ENCODE measurements at regions not wholly inside any gene's neighbourhood (a gene's known extent, or its start where the extent isn't known, plus 50 kb on each side); places are given as distances from the start of the nearest gene placed in this dataset.

DNA sequence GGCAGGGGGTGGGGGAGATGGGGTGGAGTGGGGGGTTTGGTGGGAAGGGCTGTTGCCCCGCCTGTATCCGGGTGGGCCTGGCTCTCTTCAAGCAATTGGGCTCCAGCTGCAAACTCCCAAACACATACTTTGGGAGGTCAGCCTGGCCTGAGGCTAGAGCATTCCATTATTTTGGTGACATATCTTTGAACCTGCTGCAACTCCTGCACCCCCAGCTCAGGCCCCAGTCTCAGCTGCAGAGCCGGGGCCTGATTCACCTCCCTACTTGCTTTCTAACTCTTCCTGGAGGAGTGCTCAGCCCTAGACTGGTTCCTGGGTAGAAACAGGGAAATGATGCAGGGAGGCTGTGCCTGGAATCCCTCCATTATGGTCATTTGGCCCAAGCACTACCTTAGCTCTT is 140.8 kb upstream of the PRR23C start:
- TF ChIP-seq, protein P1, sequence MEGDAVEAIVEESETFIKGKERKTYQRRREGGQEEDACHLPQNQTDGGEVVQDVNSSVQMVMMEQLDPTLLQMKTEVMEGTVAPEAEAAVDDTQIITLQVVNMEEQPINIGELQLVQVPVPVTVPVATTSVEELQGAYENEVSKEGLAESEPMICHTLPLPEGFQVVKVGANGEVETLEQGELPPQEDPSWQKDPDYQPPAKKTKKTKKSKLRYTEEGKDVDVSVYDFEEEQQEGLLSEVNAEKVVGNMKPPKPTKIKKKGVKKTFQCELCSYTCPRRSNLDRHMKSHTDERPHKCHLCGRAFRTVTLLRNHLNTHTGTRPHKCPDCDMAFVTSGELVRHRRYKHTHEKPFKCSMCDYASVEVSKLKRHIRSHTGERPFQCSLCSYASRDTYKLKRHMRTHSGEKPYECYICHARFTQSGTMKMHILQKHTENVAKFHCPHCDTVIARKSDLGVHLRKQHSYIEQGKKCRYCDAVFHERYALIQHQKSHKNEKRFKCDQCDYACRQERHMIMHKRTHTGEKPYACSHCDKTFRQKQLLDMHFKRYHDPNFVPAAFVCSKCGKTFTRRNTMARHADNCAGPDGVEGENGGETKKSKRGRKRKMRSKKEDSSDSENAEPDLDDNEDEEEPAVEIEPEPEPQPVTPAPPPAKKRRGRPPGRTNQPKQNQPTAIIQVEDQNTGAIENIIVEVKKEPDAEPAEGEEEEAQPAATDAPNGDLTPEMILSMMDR (conservative IDR thresholded peaks at IDR 0.05; ENCODE audit: low read depth, low read length) = no peak
- TF ChIP-seq EZH2 (IDR thresholded peaks at IDR 0.05; ENCODE audit: low read length, unreplicated experiment) (no peak), EZH2phosphoT487 (IDR thresholded peaks at IDR 0.05; ENCODE audit: borderline replicate concordance, low read length) (no peak)
